Naive thymus-derived CD4-positive, alpha-beta T cell (primary cell): ENCODE measurements at regions not wholly inside any gene's neighbourhood (a gene's known extent, or its start where the extent isn't known, plus 50 kb on each side); places are given as distances from the start of the nearest gene placed in this dataset.

Experiments
- ATAC-seq: fragments of 150-1000 bp; cut with Tn5 transposase; 2 replicates; pipeline ENCODE4 v1.10.0; 2021; ENCODE audit warnings: mild to moderate bottlenecking, moderate library complexity
- CTCF ChIA-PET: fragments of 350-600 bp; sonication (Branson Sonifier 250); formaldehyde crosslinking; loops from one replicate; lab custom pipeline; 2021; ENCODE audit warnings: antibody characterized with exemption; lab: Charles Lee
- POLR2A ChIA-PET: fragments of 350-600 bp; sonication (Branson Sonifier 250); formaldehyde crosslinking; loops from one replicate; lab custom pipeline; 2021; ENCODE audit warnings: antibody characterized with exemption, inconsistent platforms; lab: Charles Lee
- DNase-seq, 9 donors: peaks; one replicate each; pipeline versions ENCODE4 v3.0.0 to v3.0.0-alpha.2; 2020 to 2022; ENCODE audit warnings: mixed read lengths in 1 of 9
- H3K27ac ChIP-seq: one replicate; pipeline ENCODE4 v1.7.0; 2013; ENCODE audit warnings: mild to moderate bottlenecking, low read depth, low read length, moderate library complexity
- H3K27me3 ChIP-seq, 2 donors: one replicate each; pipeline ENCODE4 v1.7.0; 2013; ENCODE audit warnings: low read length in 2 of 2, mild to moderate bottlenecking in 2 of 2, moderate library complexity in 2 of 2; ENCODE audit not compliant: control insufficient read depth in 2 of 2, insufficient read depth in 2 of 2
- H3K36me3 ChIP-seq, 3 experiments: 1 replicate in 2 of 3; 2 replicates in 1 of 3; pipeline ENCODE4 v1.7.0; 2013; ENCODE audit warnings: low read length in 3 of 3, mild to moderate bottlenecking in 3 of 3, moderate library complexity in 1 of 3; ENCODE audit not compliant: insufficient read depth in 3 of 3, control insufficient read depth in 2 of 3
- H3K4me1 ChIP-seq, 2 donors: one replicate each; pipeline ENCODE4 v1.7.0; 2013; ENCODE audit warnings: low read length in 2 of 2, mild to moderate bottlenecking in 2 of 2, moderate library complexity in 1 of 2; ENCODE audit not compliant: control insufficient read depth in 2 of 2, insufficient read depth in 2 of 2
- H3K4me3 ChIP-seq: 2 replicates; pipeline ENCODE4 v1.7.0; 2013; ENCODE audit warnings: mild to moderate bottlenecking, low read length
- H3K9me3 ChIP-seq, 3 experiments: 1 replicate in 2 of 3; 2 replicates in 1 of 3; pipeline ENCODE4 v1.7.0; 2013; ENCODE audit warnings: low read length in 3 of 3; ENCODE audit not compliant: control insufficient read depth in 2 of 3
- H3K27ac Mint-ChIP-seq, 9 donors: one replicate each; pipeline ENCODE4 v1.8.0; 2020 to 2022; ENCODE audit warnings: mixed read lengths in 9 of 9, mild to moderate bottlenecking in 8 of 9, moderate library complexity in 5 of 9, inconsistent platforms in 2 of 9
- H3K27me3 Mint-ChIP-seq, 5 donors: one replicate each; pipeline ENCODE4 v1.8.0; 2021 to 2022; ENCODE audit warnings: mixed read lengths in 5 of 5, mild to moderate bottlenecking in 1 of 5
- H3K36me3 Mint-ChIP-seq, 5 donors: one replicate each; pipeline ENCODE4 v1.8.0; 2020 to 2022; ENCODE audit warnings: mixed read lengths in 5 of 5, mild to moderate bottlenecking in 3 of 5, inconsistent platforms in 1 of 5
- H3K4me1 Mint-ChIP-seq, 7 donors: one replicate each; pipeline ENCODE4 v1.8.0; 2020 to 2022; ENCODE audit warnings: mixed read lengths in 7 of 7, mild to moderate bottlenecking in 3 of 7, inconsistent platforms in 1 of 7
- H3K4me3 Mint-ChIP-seq, 10 donors: one replicate each; pipeline ENCODE4 v1.8.0; 2020 to 2022; ENCODE audit warnings: mild to moderate bottlenecking in 10 of 10, mixed read lengths in 10 of 10, moderate library complexity in 6 of 10, inconsistent platforms in 2 of 10
- H3K9me3 Mint-ChIP-seq, 11 donors: one replicate each; pipeline ENCODE4 v1.8.0; 2020 to 2022; ENCODE audit warnings: mixed read lengths in 11 of 11, mild to moderate bottlenecking in 4 of 11, inconsistent platforms in 1 of 11, moderate library complexity in 1 of 11
- intact Hi-C, 2 donors: fragments of 100-400 bp; cut with micrococcal nuclease; formaldehyde crosslinking; loops; one replicate each; pipeline ENCODE4 v1.15.1; 2023

DNA sequence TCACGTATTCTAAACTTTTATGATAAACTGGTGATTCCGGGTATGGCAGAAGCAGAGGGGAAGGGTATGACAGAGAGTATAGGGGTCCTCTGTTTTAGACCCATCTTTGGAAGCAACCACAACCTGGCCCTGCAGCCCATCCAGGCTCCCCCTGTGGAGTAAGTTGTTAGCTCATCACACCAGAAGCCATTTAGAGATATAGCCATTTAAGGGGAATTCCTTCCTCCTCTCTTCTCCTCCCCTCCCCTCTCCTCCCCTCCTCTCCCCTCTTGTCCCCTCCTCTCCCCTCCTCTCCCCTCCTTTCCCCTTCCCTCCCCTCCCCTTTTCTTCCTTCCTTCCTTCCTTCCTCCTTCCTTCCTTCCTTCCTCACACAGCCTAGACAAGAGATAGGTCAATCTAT lies 197.3 kb upstream of the LDB2 start:
- Histone ChIP-seq H3K27ac (no peak overlapping the region), H3K9me3 (no peaks in the 10 kb centered on the region), H3K36me3 (no peaks in the 10 kb centered on the region), H3K4me3 (no peak overlapping the region), H3K27me3 (no peaks in the 10 kb centered on the region), H3K4me1 (no peaks in the 10 kb centered on the region)
- POLR2A ChIA-PET: no interaction called here
- Mint-ChIP-seq H3K4me3 (no peak overlapping the region), H3K9me3 (peaks cover 0 to 4% (median 0%) of the 10 kb centered on the region in 11 donors), H3K36me3 (no peaks in the 10 kb centered on the region), H3K27me3 (peaks cover 5 to 28% (median 7%) of the 10 kb centered on the region in 5 donors), H3K4me1 (peaks cover 0 to 2% (median 0%) of the 10 kb centered on the region in 7 donors), H3K27ac (no peak overlapping the region)
- ATAC-seq (no peak), DNase-seq (no peak)
- CTCF ChIA-PET: no interaction called here
- intact Hi-C loops: no loop called here

DNA sequence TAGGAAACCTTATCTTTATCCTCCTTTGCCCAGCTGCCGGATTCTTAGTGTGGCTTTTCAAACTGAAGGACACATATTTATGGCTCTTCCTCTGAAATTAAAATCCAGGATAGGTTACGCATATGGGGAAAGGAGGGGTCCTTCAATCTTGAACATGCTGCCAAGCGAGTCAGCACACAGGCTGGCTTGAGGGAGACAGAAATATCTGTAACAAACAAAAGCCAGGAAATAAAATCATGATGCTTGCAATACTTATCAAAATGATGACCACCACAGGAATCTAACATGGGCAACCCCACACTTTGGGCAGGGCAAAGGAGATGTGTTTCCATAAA lies 196.4 kb upstream of the LDB2 start:
- DNase-seq (no peak), ATAC-seq (no peak)
- H3K4me1 Mint-ChIP-seq: peaks cover 0 to 2% (median 0%) of the 10 kb centered on the region in 7 donors
- ChIA-PET CTCF (no interaction called here), POLR2A (no interaction called here)
- no peak overlapping the region for H3K4me3 ChIP-seq
- H3K27me3 Mint-ChIP-seq: peaks cover 5 to 27% (median 7%) of the 10 kb centered on the region in 5 donors
- peaks cover 0 to 4% (median 0%) of the 10 kb centered on the region in 11 donors for H3K9me3 Mint-ChIP-seq
- no peak overlapping the region for H3K4me3 Mint-ChIP-seq
- intact Hi-C loops: no loop called here
- H3K36me3 ChIP-seq: no peaks in the 10 kb centered on the region
- no peaks in the 10 kb centered on the region for H3K27me3 ChIP-seq
- H3K9me3 ChIP-seq: no peaks in the 10 kb centered on the region
- no peaks in the 10 kb centered on the region for H3K4me1 ChIP-seq
- no peak overlapping the region for H3K27ac Mint-ChIP-seq
- no peak overlapping the region for H3K27ac ChIP-seq
- H3K36me3 Mint-ChIP-seq: no peaks in the 10 kb centered on the region

DNA sequence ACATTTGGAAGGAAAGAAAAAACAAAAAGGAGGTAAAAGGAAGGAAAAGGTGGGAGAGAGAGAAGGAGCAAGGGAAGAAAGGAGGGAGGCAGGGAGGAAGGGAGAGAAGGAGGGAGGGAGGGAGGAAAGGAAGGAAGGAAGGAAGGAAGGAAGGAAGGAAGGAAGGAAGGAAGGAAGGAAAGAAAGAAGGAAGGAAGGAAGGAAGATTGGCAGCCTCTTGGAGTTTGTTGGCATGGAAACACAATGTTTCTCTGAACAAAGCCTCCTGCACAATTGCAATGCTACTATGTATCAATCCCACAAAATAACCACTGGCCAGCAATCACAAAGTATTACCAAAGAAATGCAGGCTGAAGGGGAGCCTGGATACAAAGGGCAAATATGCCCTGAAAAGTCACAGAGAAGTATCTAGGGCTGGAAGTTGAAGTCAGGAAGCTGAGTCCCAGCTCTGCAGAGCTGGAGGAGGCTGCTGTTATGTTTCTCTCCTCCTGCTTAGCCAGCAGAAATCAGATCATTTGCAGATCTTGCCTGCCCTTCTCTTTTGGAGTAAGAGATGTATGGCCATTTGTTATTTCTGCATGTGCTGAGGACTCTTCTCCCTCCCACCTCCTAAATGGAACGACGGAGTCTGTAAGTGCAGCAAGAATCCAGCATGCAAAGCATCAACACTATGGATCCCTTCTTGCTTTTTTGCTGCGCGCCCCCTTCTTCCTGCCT lies 195.9 kb upstream of the LDB2 start:
- ChIA-PET CTCF (no interaction called here), POLR2A (no interaction called here)
- Mint-ChIP-seq H3K4me1 (peaks cover 0 to 2% (median 0%) of the 10 kb centered on the region in 7 donors), H3K36me3 (no peaks in the 10 kb centered on the region), H3K4me3 (no peak overlapping the region), H3K27ac (no peak overlapping the region), H3K9me3 (peaks cover 0 to 4% (median 0%) of the 10 kb centered on the region in 11 donors), H3K27me3 (peaks cover 3 to 23% (median 7%) of the 10 kb centered on the region in 5 donors)
- Histone ChIP-seq H3K36me3 (no peaks in the 10 kb centered on the region), H3K27me3 (no peaks in the 10 kb centered on the region), H3K4me3 (no peak overlapping the region), H3K9me3 (no peaks in the 10 kb centered on the region), H3K27ac (no peak overlapping the region), H3K4me1 (no peaks in the 10 kb centered on the region)
- ATAC-seq: no peak
- intact Hi-C loops: no loop called here
- no peak for DNase-seq

DNA sequence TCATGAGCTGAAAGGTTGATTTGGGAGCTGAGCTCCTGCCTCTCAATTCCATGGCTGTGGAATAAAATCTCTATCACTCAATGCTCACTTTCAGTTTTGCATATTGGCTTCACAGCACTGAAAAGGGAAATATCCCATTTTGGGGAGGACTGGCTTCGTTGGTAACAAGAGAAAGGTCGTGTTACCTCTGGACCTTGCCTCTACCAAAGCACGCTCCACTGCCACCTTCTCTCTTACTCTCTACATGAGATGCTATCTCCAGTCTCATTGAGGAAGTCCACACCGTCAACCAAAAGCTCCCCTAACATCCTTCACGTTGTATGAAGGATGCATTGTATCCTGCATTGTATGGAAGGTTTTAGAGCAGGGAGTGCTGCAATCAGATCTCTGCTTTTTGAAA lies 195.0 kb upstream of the LDB2 start:
- Mint-ChIP-seq H3K9me3 (peaks cover 0 to 5% (median 0%) of the 10 kb centered on the region in 11 donors), H3K4me3 (no peak overlapping the region), H3K4me1 (peaks cover 0 to 2% (median 0%) of the 10 kb centered on the region in 7 donors), H3K27ac (no peak overlapping the region), H3K36me3 (no peaks in the 10 kb centered on the region), H3K27me3 (peaks cover 3 to 27% (median 10%) of the 10 kb centered on the region in 5 donors)
- ATAC-seq: no peak
- no peak overlapping the region for H3K4me3 ChIP-seq
- POLR2A ChIA-PET: no interaction called here
- H3K27ac ChIP-seq: no peak overlapping the region
- H3K9me3 ChIP-seq: no peaks in the 10 kb centered on the region
- no peaks in the 10 kb centered on the region for H3K36me3 ChIP-seq
- CTCF ChIA-PET: no interaction called here
- no peaks in the 10 kb centered on the region for H3K4me1 ChIP-seq
- no peak for DNase-seq
- no peaks in the 10 kb centered on the region for H3K27me3 ChIP-seq
- intact Hi-C loops: no loop called here

DNA sequence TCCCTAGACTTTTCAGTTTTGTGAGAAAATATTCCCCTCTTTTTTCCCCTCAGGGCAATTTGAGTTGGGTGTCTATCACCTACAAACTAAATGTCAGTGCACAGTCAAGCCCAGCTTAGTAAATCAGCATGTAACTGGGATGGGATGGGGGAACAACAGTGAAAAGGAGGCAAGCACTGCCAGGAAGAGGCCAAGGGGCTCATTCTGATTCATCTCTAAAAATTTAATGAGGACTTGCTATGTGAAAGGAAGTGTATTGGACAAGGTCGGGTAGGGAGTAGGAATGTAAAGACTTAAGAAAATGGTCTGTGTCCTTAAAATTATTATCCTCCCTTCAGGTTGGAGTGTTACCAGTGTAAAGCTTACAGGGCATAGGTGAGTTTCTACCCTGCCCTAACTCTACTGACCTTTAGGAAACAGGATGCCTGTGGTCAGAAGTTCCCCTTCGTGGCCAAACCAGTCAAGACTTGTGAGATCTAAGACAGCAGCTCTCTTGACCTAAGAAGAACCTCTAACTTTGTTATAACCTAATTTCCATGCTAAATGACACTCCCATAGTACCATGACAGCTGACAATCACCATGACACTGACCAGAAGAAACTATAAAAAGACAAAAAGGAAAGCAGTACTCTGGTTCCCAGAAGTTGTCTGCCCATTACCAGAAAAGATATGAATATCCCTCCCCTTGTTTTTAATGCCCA lies 194.4 kb upstream of the LDB2 start:
- ATAC-seq (no peak), DNase-seq (no peak)
- Histone ChIP-seq H3K4me1 (no peaks in the 10 kb centered on the region), H3K27me3 (no peaks in the 10 kb centered on the region), H3K4me3 (no peak overlapping the region), H3K27ac (no peak overlapping the region), H3K9me3 (no peaks in the 10 kb centered on the region), H3K36me3 (no peaks in the 10 kb centered on the region)
- H3K27ac Mint-ChIP-seq: no peak overlapping the region
- POLR2A ChIA-PET: no interaction called here
- H3K4me1 Mint-ChIP-seq: peaks cover 0 to 2% (median 0%) of the 10 kb centered on the region in 7 donors
- H3K4me3 Mint-ChIP-seq: no peak overlapping the region
- CTCF ChIA-PET: no interaction called here
- H3K9me3 Mint-ChIP-seq: peaks cover 0 to 5% (median 0%) of the 10 kb centered on the region in 11 donors
- intact Hi-C loops: no loop called here
- peaks cover 3 to 23% (median 10%) of the 10 kb centered on the region in 5 donors for H3K27me3 Mint-ChIP-seq
- no peaks in the 10 kb centered on the region for H3K36me3 Mint-ChIP-seq

DNA sequence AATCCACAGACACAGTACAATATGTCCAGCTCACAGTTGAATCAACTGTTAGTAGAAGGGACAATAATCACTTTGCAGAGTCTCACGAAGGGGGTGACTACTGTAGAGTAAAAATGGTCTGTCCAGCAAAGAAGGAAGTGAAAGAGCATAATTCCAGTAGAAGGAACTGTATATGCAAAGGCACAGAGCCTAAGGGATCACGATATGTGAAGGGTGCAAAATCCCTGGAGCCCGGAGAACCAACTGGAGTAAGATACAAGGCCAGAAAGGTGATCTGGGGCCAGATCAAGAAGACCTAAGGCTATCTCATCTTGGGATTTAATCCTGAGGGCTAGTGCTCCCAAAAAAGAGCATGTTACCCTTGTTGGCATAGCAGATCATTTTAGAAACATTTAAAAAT lies 192.7 kb upstream of the LDB2 start:
- ATAC-seq (no peak), DNase-seq (no peak)
- no peak overlapping the region for H3K27ac Mint-ChIP-seq
- H3K27me3 ChIP-seq: no peaks in the 10 kb centered on the region
- H3K9me3 Mint-ChIP-seq: peaks cover 0 to 5% (median 1%) of the 10 kb centered on the region in 11 donors
- no peak overlapping the region for H3K27ac ChIP-seq
- H3K4me1 ChIP-seq: no peaks in the 10 kb centered on the region
- H3K36me3 Mint-ChIP-seq: no peaks in the 10 kb centered on the region
- ChIA-PET POLR2A (no interaction called here), CTCF (no interaction called here)
- no peak overlapping the region for H3K4me3 ChIP-seq
- intact Hi-C loops: no loop called here
- no peaks in the 10 kb centered on the region for H3K36me3 ChIP-seq
- peaks cover 0 to 2% (median 0%) of the 10 kb centered on the region in 7 donors for H3K4me1 Mint-ChIP-seq
- no peaks in the 10 kb centered on the region for H3K9me3 ChIP-seq
- H3K27me3 Mint-ChIP-seq: peaks cover 3 to 23% (median 14%) of the 10 kb centered on the region in 5 donors
- no peak overlapping the region for H3K4me3 Mint-ChIP-seq

DNA sequence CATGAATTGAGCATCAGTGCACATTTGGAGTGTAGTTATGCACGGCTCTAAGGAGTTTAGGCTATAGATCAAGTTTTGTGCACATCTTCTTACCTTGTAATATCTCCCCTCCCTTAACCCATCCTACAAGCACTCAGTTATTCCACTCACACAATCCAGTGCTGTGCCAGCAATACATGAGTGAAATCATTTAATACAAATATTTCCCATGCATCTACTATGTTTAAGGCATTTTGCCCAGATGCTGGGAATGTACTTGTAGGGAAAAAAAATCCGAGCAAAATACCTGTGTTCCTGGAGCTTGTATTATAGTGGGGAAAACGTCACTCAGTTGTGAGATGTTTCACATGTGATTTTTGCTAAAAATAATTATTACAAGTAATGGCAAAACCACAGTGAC lies 191.6 kb upstream of the LDB2 start:
- ATAC-seq: no peak
- intact Hi-C loops: no loop called here
- POLR2A ChIA-PET: no interaction called here
- no peak overlapping the region for H3K27ac ChIP-seq
- Mint-ChIP-seq H3K27me3 (peaks cover 3 to 22% (median 9%) of the 10 kb centered on the region in 5 donors), H3K4me3 (no peak overlapping the region), H3K9me3 (peaks cover 0 to 5% (median 3%) of the 10 kb centered on the region in 11 donors), H3K4me1 (peaks cover 0 to 2% (median 0%) of the 10 kb centered on the region in 7 donors), H3K27ac (no peak overlapping the region), H3K36me3 (no peaks in the 10 kb centered on the region)
- H3K4me1 ChIP-seq: no peaks in the 10 kb centered on the region
- DNase-seq: no peak
- H3K4me3 ChIP-seq: no peak overlapping the region
- CTCF ChIA-PET: no interaction called here
- no peaks in the 10 kb centered on the region for H3K9me3 ChIP-seq
- H3K36me3 ChIP-seq: no peaks in the 10 kb centered on the region
- no peaks in the 10 kb centered on the region for H3K27me3 ChIP-seq
